ENCODE measurements at regions not wholly inside any gene's neighbourhood (a gene's known extent, or its start where the extent isn't known, plus 50 kb on each side); places are given as distances from the start of the nearest gene placed in this dataset.

- TF ChIP-seq SCRT1 (tag by site-specific recombination; IDR thresholded peaks at IDR 0.05; ENCODE audit: borderline replicate concordance) = no peak
- no peak for TF ChIP-seq ZBTB48 (tag by site-specific recombination; IDR thresholded peaks at IDR 0.05)
- CTCF ChIA-PET = interaction anchor here (0.6 kb wide), 1 partner anchor 170 kb away, joined by 4 read pairs; no protein-coding TSS in a partner anchor
- no peak overlapping the region for H3K27ac ChIP-seq (ENCODE audit: extremely low read depth, low read depth, low read length)
- POLR2A ChIA-PET = no interaction called here
- no peaks in the 10 kb centered on the region for H3K4me1 ChIP-seq (ENCODE audit: control insufficient read depth, insufficient read depth, low read length)
- no peak overlapping the region for H3K4me3 ChIP-seq (ENCODE audit: low read depth, low read length)
- no peaks in the 10 kb centered on the region for H3K36me3 ChIP-seq (ENCODE audit: control insufficient read depth in 2 of 2, insufficient read depth in 1 of 2, low read length in 2 of 2)
- H3K9me3 ChIP-seq (ENCODE audit: control insufficient read depth, insufficient read depth, low read depth, low read length) = no peaks in the 10 kb centered on the region
These were observed 136.4 kb downstream of the ICE1 start for GRCh38 chr5:5558638-5559527.

DNA sequence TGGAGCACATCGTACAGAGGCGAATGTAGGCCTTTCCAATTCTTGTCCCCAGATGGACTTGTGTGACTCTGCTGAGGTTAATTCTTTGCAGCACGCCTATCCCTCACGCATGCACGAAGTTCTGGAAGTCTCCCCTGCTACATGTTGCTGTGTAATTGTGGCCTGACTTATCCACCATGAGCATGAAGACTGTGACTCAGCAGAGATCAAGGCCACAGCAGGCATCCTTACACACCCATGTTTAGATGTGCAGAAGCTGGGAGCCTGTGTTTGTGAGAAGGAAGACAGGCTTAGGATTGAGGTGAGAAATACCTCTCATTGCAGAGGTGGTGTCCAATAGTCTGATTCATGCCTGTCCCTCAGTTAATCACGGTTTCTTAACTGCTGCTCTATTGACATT lies 135.6 kb downstream of the ICE1 start:
- ChIA-PET POLR2A (no interaction called here), CTCF (no interaction called here)
- no peak overlapping the region for H3K27ac ChIP-seq (ENCODE audit: extremely low read depth, low read depth, low read length)

GRCh38 chr5:5551499-5551898 lies 129.0 kb downstream of the ICE1 start:
- POLR2A ChIA-PET = no interaction called here
- Histone ChIP-seq H3K36me3 (ENCODE audit: control insufficient read depth in 2 of 2, insufficient read depth in 1 of 2, low read length in 2 of 2) (no peaks in the 10 kb centered on the region), H3K4me3 (ENCODE audit: low read depth, low read length) (no peak overlapping the region), H3K4me1 (ENCODE audit: control insufficient read depth, insufficient read depth, low read length) (no peaks in the 10 kb centered on the region), H3K9me3 (ENCODE audit: control insufficient read depth, insufficient read depth, low read depth, low read length) (no peaks in the 10 kb centered on the region), H3K27ac (ENCODE audit: extremely low read depth, low read depth, low read length) (no peak overlapping the region)
- CTCF ChIA-PET = no interaction called here
- TF ChIP-seq ZNF155 (tag by site-specific recombination; IDR thresholded peaks at IDR 0.05) (no peak), ZNF114 (tag by site-specific recombination; IDR thresholded peaks at IDR 0.05) (no peak), GFI1B (tag by site-specific recombination; IDR thresholded peaks at IDR 0.05) (no peak), ZBTB1 (tag by site-specific recombination; IDR thresholded peaks at IDR 0.05) (no peak), PBX3 (CRISPR knock-in tag; IDR thresholded peaks at IDR 0.05) (no peak), ZNF544 (tag by site-specific recombination; IDR thresholded peaks at IDR 0.05) (no peak), ZNF132 (tag by site-specific recombination; IDR thresholded peaks at IDR 0.05; ENCODE audit: borderline replicate concordance) (no peak), ZEB2 (tag by site-specific recombination; IDR thresholded peaks at IDR 0.05) (no peak), ZNF169 (tag by site-specific recombination; IDR thresholded peaks at IDR 0.05) (no peak), ZNF404 (tag by site-specific recombination; IDR thresholded peaks at IDR 0.05) (no peak), ZNF549 (tag by site-specific recombination; IDR thresholded peaks at IDR 0.05) (no peak), ZIC2 (tag by site-specific recombination; IDR thresholded peaks at IDR 0.05) (no peak), ZNF692 (tag by site-specific recombination; IDR thresholded peaks at IDR 0.05) (no peak), ZNF202 (tag by site-specific recombination; IDR thresholded peaks at IDR 0.05; ENCODE audit: borderline replicate concordance) (no peak), ZNF558 (tag by site-specific recombination; IDR thresholded peaks at IDR 0.05) (no peak), PRDM1 (tag by site-specific recombination; IDR thresholded peaks at IDR 0.05) (no peak), ZNF341 (tag by site-specific recombination; IDR thresholded peaks at IDR 0.05; ENCODE audit: low read depth) (no peak)

More for the DNA sequence above, 135.6 kb downstream of the ICE1 start:
- H3K4me1 ChIP-seq (ENCODE audit: control insufficient read depth, insufficient read depth, low read length) = no peaks in the 10 kb centered on the region
- no peaks in the 10 kb centered on the region for H3K36me3 ChIP-seq (ENCODE audit: control insufficient read depth in 2 of 2, insufficient read depth in 1 of 2, low read length in 2 of 2)
- H3K9me3 ChIP-seq (ENCODE audit: control insufficient read depth, insufficient read depth, low read depth, low read length) = no peaks in the 10 kb centered on the region
- TF ChIP-seq ZIC2 (tag by site-specific recombination; IDR thresholded peaks at IDR 0.05) = no peak
- no peak for TF ChIP-seq ZNF16 (tag by site-specific recombination; IDR thresholded peaks at IDR 0.05; ENCODE audit: low read depth)
- no peak overlapping the region for H3K4me3 ChIP-seq (ENCODE audit: low read depth, low read length)
